ENCODE measurements at regions not wholly inside any gene's neighbourhood (a gene's known extent, or its start where the extent isn't known, plus 50 kb on each side); places are given as distances from the start of the nearest gene placed in this dataset.

DNA sequence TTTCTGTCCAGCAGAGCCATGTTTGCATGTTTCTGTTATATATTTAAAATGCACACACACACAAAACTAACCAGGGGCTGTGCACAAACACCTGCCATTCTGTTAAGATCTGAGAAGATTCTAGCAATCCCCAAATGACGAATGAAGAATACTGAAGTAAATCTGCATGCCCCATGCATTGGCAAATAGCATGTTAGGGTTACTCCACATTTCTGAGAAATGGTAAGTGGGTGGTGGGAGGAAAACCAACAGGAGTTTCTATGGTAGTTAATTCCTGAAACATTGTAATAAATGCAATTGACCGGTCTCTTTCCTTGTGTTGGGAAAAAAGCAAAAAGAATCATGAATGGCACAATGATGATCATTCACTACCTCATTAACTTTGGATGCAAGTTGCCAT lies 318.0 kb downstream of the BCAT1 start:
- TF ChIP-seq, protein P1, sequence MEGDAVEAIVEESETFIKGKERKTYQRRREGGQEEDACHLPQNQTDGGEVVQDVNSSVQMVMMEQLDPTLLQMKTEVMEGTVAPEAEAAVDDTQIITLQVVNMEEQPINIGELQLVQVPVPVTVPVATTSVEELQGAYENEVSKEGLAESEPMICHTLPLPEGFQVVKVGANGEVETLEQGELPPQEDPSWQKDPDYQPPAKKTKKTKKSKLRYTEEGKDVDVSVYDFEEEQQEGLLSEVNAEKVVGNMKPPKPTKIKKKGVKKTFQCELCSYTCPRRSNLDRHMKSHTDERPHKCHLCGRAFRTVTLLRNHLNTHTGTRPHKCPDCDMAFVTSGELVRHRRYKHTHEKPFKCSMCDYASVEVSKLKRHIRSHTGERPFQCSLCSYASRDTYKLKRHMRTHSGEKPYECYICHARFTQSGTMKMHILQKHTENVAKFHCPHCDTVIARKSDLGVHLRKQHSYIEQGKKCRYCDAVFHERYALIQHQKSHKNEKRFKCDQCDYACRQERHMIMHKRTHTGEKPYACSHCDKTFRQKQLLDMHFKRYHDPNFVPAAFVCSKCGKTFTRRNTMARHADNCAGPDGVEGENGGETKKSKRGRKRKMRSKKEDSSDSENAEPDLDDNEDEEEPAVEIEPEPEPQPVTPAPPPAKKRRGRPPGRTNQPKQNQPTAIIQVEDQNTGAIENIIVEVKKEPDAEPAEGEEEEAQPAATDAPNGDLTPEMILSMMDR (IDR thresholded peaks at IDR 0.05), result no peak
- no peak for TF ChIP-seq POLR2AphosphoS5 (IDR thresholded peaks at IDR 0.05)
- TF ChIP-seq POLR2A (IDR thresholded peaks at IDR 0.05), result no peak
- TF ChIP-seq EP300 (IDR thresholded peaks at IDR 0.05), result no peak

All from upper lobe of left lung (tissue), 4 donors.